ENCODE measurements at regions not wholly inside any gene's neighbourhood (a gene's known extent, or its start where the extent isn't known, plus 50 kb on each side); places are given as distances from the start of the nearest gene placed in this dataset.

DNA sequence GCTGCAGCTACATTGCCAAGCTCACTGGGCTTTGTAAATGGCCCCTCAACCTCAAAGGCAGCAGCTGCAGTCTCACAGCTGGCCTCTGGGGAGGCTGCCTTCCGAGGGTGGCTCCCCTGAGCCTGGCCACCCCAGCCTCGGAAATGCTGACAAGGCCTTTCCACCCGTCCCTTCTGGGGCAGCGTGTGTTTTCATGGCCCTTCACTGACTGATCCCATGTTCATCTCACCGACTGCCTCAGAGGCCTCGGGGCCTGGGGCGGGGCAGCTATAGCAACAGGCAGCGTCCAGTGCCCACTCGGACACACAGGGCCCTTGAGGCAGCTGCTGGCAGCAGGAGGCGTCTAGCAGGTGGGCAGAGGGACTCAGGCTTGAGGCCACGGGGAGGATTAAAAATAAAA, 149.7 kb downstream of the GLI2 start:
- no peak overlapping the region for H3K27ac ChIP-seq
- H3K36me3 ChIP-seq (replicated peaks in 1 of 2; ENCODE audit: insufficient read depth in 1 of 2, low read depth in 2 of 2): no peaks in the 10 kb centered on the region
- ATAC-seq (no peak), DNase-seq (no peak)
- H3K9me3 ChIP-seq: no peaks in the 10 kb centered on the region
- TF ChIP-seq CTCF (IDR thresholded peaks at IDR 0.05) (no peak), POLR2A (IDR thresholded peaks at IDR 0.05) (no peak)
- no peaks in the 10 kb centered on the region for H3K27me3 ChIP-seq
- intact Hi-C loops (cut with DNase I): no loop called here
- H3K4me1 ChIP-seq: peaks cover 19% of the 10 kb centered on the region
- H3K4me3 ChIP-seq: no peak overlapping the region
- WGBS, 2 donors: 82 to 95% methylated on average over 8 to 10 of the region's 11 CpGs

DNA sequence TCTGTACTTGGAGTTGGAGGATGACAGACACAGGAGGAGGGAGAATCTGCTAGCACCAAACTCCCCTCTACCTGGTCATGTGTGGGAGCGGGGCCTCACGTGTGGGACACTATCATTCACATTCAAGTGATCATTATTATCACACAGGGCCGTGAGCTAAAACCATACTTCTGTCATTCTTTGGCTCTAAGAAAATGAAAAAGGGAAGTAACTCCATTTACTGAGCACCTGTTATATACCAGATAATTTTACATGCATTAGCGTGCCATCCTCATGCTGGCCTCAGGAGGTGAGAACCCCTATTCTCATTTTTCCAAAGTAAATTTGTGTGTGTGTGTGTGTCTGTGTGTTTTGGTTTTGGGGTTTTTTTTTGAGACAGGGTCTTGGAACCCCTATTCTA, 150.1 kb downstream of the GLI2 start:
- TF ChIP-seq CTCF (IDR thresholded peaks at IDR 0.05) (no peak), POLR2A (IDR thresholded peaks at IDR 0.05) (no peak)
- Histone ChIP-seq H3K36me3 (replicated peaks in 1 of 2; ENCODE audit: insufficient read depth in 1 of 2, low read depth in 2 of 2) (no peaks in the 10 kb centered on the region), H3K9me3 (no peaks in the 10 kb centered on the region), H3K4me1 (peaks cover 19% of the 10 kb centered on the region), H3K27ac (no peak overlapping the region), H3K4me3 (no peak overlapping the region), H3K27me3 (no peaks in the 10 kb centered on the region)
- DNase-seq (no peak), ATAC-seq (no peak)
- WGBS, 2 donors: 82 to 91% methylated on average over 4 of the region's 4 CpGs
- intact Hi-C loops (cut with DNase I): no loop called here

DNA sequence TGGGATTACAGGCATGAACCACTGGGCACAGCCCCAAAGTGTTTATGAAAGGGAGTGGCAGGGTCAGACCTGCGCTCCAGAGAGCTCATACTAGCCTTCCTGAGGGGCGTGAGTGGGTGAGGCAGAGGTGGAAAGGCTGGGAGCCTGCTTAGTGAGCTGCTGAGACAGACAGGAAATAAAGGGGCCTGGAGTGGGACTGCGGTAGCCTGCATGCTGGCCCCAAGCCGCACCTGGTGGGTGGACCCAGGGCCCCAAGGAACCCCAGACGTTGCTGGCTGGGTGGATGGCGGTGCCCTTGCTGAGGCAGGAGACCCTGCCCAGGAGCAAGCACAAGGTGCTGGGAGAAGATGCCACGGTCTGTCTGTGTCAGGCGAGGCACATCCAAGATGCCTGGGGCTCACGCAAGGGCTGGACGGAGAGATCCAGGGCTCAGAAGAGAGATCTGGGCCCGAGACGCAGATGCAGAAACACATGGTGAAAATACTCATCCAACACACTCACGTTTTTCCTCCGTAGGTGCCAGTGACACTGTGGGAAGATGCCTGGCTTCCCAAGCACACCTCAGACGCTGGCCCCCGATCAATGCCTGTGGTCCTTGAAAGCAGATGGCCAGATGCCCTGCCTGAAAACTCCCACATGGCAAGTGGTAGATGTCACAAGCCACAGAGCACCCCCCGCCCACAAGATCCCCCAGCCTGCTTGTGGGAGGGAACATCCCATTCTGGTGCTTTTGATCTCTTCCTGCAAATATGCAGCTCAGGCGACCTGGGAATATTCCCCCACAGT, 151.1 kb downstream of the GLI2 start:
- WGBS, 2 donors: 69 to 76% methylated on average over 14 to 17 of the region's 18 CpGs
- no peak for ATAC-seq
- Histone ChIP-seq H3K27me3 (no peaks in the 10 kb centered on the region), H3K4me1 (peaks cover 19% of the 10 kb centered on the region), H3K27ac (no peak overlapping the region), H3K9me3 (no peaks in the 10 kb centered on the region), H3K4me3 (no peak overlapping the region), H3K36me3 (replicated peaks in 1 of 2; ENCODE audit: insufficient read depth in 1 of 2, low read depth in 2 of 2) (no peaks in the 10 kb centered on the region)
- DNase-seq: peak in 1 of 4 donors; percentile 31
- TF ChIP-seq CTCF (IDR thresholded peaks at IDR 0.05): no peak
- no peak for TF ChIP-seq POLR2A (IDR thresholded peaks at IDR 0.05)
- intact Hi-C loops (cut with DNase I): no loop called here

- H3K27me3 ChIP-seq: no peaks in the 10 kb centered on the region
- no peaks in the 10 kb centered on the region for H3K9me3 ChIP-seq
- intact Hi-C loops (cut with DNase I): no loop called here
- TF ChIP-seq POLR2A (IDR thresholded peaks at IDR 0.05) (no peak), CTCF (IDR thresholded peaks at IDR 0.05) (no peak)
- no peaks in the 10 kb centered on the region for H3K36me3 ChIP-seq (replicated peaks in 1 of 2; ENCODE audit: insufficient read depth in 1 of 2, low read depth in 2 of 2)
- no peak overlapping the region for H3K27ac ChIP-seq
- DNase-seq (peak in 3 of 4 donors; percentile 31 to 53 (median 44)), ATAC-seq (no peak)
- 27 to 45% methylated on average over 11 of the region's 11 CpGs for WGBS, 2 donors
- no peak overlapping the region for H3K4me3 ChIP-seq
- peaks cover 15% of the 10 kb centered on the region for H3K4me1 ChIP-seq
These were observed 151.6 kb downstream of the GLI2 start for GRCh38 chr2:120887320-120887697.

GRCh38 chr2:120887741-120888231, 152.1 kb downstream of the GLI2 start:
- TF ChIP-seq CTCF (IDR thresholded peaks at IDR 0.05): no peak
- no peak for TF ChIP-seq POLR2A (IDR thresholded peaks at IDR 0.05)
- H3K27me3 ChIP-seq: no peaks in the 10 kb centered on the region
- peak in 1 of 4 donors; percentile 34 for DNase-seq
- ATAC-seq: no peak
- intact Hi-C loops (cut with DNase I): no loop called here
- H3K4me3 ChIP-seq: no peak overlapping the region
- WGBS, 2 donors: 41 to 55% methylated on average over 14 of the region's 14 CpGs
- H3K4me1 ChIP-seq: peaks cover 12% of the 10 kb centered on the region
- no peaks in the 10 kb centered on the region for H3K36me3 ChIP-seq (replicated peaks in 1 of 2; ENCODE audit: insufficient read depth in 1 of 2, low read depth in 2 of 2)
- no peak overlapping the region for H3K27ac ChIP-seq
- H3K9me3 ChIP-seq: no peaks in the 10 kb centered on the region
